ENCODE measurements at regions not wholly inside any gene's neighbourhood (a gene's known extent, or its start where the extent isn't known, plus 50 kb on each side); places are given as distances from the start of the nearest gene placed in this dataset.

- Histone ChIP-seq H3K27ac (no peak overlapping the region), H3K4me3 (no peak overlapping the region), H3K9me3 (no peaks in the 10 kb centered on the region), H3K36me3 (no peaks in the 10 kb centered on the region), H3K4me1 (no peaks in the 10 kb centered on the region), H3K27me3 (no peaks in the 10 kb centered on the region)
- peak in 1 of 2 donors; percentile 46 for ATAC-seq (ENCODE audit: low FRiP score in 2 of 2)
- DNase-seq: no peak
- 47 to 86% methylated on average over 1 of the region's 1 CpG for WGBS, 2 donors
- TF ChIP-seq CTCF (IDR thresholded peaks at IDR 0.05) (peak in 1 of 6 experiments; percentile 7), POLR2A (IDR thresholded peaks at IDR 0.05) (no peak)
Observed at GRCh38 chr10:80945264-80945880, 407.7 kb downstream of the SH2D4B start.

- TF ChIP-seq EP300 (IDR thresholded peaks at IDR 0.05) (no peak), CTCF (IDR thresholded peaks at IDR 0.05) (no peak), POLR2A (IDR thresholded peaks at IDR 0.05) (no peak), POLR2AphosphoS5 (IDR thresholded peaks at IDR 0.05) (no peak)
- H3K4me3 ChIP-seq: no peak overlapping the region
- H3K36me3 ChIP-seq: no peaks in the 10 kb centered on the region
- no peaks in the 10 kb centered on the region for H3K4me1 ChIP-seq
- no peaks in the 10 kb centered on the region for H3K27me3 ChIP-seq
- no peak overlapping the region for H3K27ac ChIP-seq
- no peak for ATAC-seq (ENCODE audit: low FRiP score in 2 of 2)
- WGBS, 2 donors: 39 to 62% methylated on average over 1 of the region's 1 CpG
- H3K9me3 ChIP-seq: no peaks in the 10 kb centered on the region
- DNase-seq: no peak
Observed at GRCh38 chr10:80946073-80946472, 408.4 kb downstream of the SH2D4B start.

GRCh38 chr10:80946957-80947726 is 409.4 kb downstream of the SH2D4B start:
- no peaks in the 10 kb centered on the region for H3K4me1 ChIP-seq
- H3K9me3 ChIP-seq: no peaks in the 10 kb centered on the region
- 80 to 86% methylated on average over 5 of the region's 5 CpGs for WGBS, 2 donors
- no peaks in the 10 kb centered on the region for H3K27me3 ChIP-seq
- H3K27ac ChIP-seq: no peak overlapping the region
- no peak for DNase-seq
- no peak for ATAC-seq (ENCODE audit: low FRiP score in 2 of 2)
- TF ChIP-seq POLR2A (IDR thresholded peaks at IDR 0.05) (no peak), POLR2AphosphoS5 (IDR thresholded peaks at IDR 0.05) (no peak), CTCF (IDR thresholded peaks at IDR 0.05) (no peak), EP300 (IDR thresholded peaks at IDR 0.05) (no peak)
- H3K36me3 ChIP-seq: no peaks in the 10 kb centered on the region
- H3K4me3 ChIP-seq: no peak overlapping the region

DNA sequence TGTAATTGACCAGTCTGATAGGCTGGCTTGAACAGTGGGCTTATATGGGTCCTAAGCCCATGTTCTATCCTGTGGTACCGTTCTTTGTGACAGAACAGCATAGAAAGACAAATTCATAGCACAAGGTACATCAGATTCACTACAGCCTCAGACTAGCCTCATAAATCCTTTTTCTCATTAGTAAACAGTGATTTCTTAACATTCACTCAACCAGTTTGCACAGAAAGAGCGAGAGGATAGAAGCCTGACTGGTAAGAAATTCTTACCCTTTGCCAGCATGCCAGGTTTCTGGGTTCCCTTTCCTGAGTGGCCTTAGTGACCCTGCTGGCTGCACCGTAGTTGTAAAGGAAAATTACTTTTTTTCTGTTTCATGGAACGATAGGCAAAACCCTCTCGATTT is 412.1 kb downstream of the SH2D4B start:
- Histone ChIP-seq H3K36me3 (no peaks in the 10 kb centered on the region), H3K4me3 (no peak overlapping the region), H3K27ac (no peak overlapping the region), H3K4me1 (no peaks in the 10 kb centered on the region), H3K9me3 (no peaks in the 10 kb centered on the region), H3K27me3 (no peaks in the 10 kb centered on the region)
- ATAC-seq (ENCODE audit: low FRiP score in 2 of 2): no peak
- TF ChIP-seq EP300 (IDR thresholded peaks at IDR 0.05) (no peak), POLR2AphosphoS5 (IDR thresholded peaks at IDR 0.05) (no peak), CTCF (IDR thresholded peaks at IDR 0.05) (no peak), POLR2A (IDR thresholded peaks at IDR 0.05) (no peak)
- WGBS, 2 donors: 89 to 90% methylated on average over 5 of the region's 5 CpGs
- DNase-seq: no peak

GRCh38 chr10:80952436-80952835 is 414.7 kb downstream of the SH2D4B start:
- H3K4me1 ChIP-seq: no peaks in the 10 kb centered on the region
- no peak overlapping the region for H3K27ac ChIP-seq
- WGBS, 2 donors: 79 to 88% methylated on average over 7 of the region's 7 CpGs
- TF ChIP-seq POLR2AphosphoS5 (IDR thresholded peaks at IDR 0.05) (no peak), EP300 (IDR thresholded peaks at IDR 0.05) (no peak), CTCF (IDR thresholded peaks at IDR 0.05) (no peak), POLR2A (IDR thresholded peaks at IDR 0.05) (no peak)
- no peaks in the 10 kb centered on the region for H3K27me3 ChIP-seq
- ATAC-seq (ENCODE audit: low FRiP score in 2 of 2): no peak
- no peaks in the 10 kb centered on the region for H3K9me3 ChIP-seq
- no peak overlapping the region for H3K4me3 ChIP-seq
- no peaks in the 10 kb centered on the region for H3K36me3 ChIP-seq
- DNase-seq: no peak
